HEK293 (cell line): ENCODE measurements at regions not wholly inside any gene's neighbourhood (a gene's known extent, or its start where the extent isn't known, plus 50 kb on each side); places are given as distances from the start of the nearest gene placed in this dataset.

Experiments used
- CTCF ChIA-PET: fragments of 350-600 bp; formaldehyde crosslinking; extraction: SDS; loops from one replicate; lab custom pipeline; 2021; ENCODE audit warnings: antibody characterized with exemption; lab: Yijun Ruan, JAX
- POLR2A ChIA-PET: fragments of 300-600 bp; formaldehyde crosslinking; extraction: SDS; loops from one replicate; lab custom pipeline; 2020; ENCODE audit warnings: antibody characterized with exemption, inconsistent platforms; lab: Yijun Ruan, JAX
- H3K27ac ChIP-seq: fragments of 200-500 bp; sonication (Bioruptor generic); 2 replicates; pipeline ENCODE4 v1.5.1; 2014; ENCODE audit warnings: low read depth, low read length, control low read depth, inconsistent platforms; ENCODE audit errors: extremely low read depth
- H3K36me3 ChIP-seq, 2 experiments: fragments of 200-500 bp in 1 of 2; sonication (Bioruptor generic) in 1 of 2; 1 replicate in 1 of 2; 2 replicates in 1 of 2; pipeline ENCODE4 v1.5.1; 2014 to 2017; ENCODE audit warnings: inconsistent platforms in 2 of 2, low read length in 2 of 2; ENCODE audit not compliant: control insufficient read depth in 2 of 2, insufficient read depth in 1 of 2
- H3K4me1 ChIP-seq: fragments of 200-500 bp; sonication (Bioruptor generic); 2 replicates; pipeline ENCODE4 v1.5.1; 2014; ENCODE audit warnings: mild to moderate bottlenecking, low read length, inconsistent platforms; ENCODE audit not compliant: control insufficient read depth, insufficient read depth
- H3K4me3 ChIP-seq: 2 replicates; pipeline ENCODE4 v1.5.1; 2011; ENCODE audit warnings: low read depth, mild to moderate bottlenecking, control low read depth, low read length, moderate library complexity
- H3K9me3 ChIP-seq: fragments of 200-500 bp; sonication (Bioruptor generic); 2 replicates; pipeline ENCODE4 v1.5.1; 2014; ENCODE audit warnings: low read depth, low read length, inconsistent platforms; ENCODE audit not compliant: control insufficient read depth, insufficient read depth
- BCL11A ChIP-seq: fragments of 450-650 bp; formaldehyde crosslinking; IDR thresholded peaks from 2 replicates; pipeline ENCODE4 v1.5.1; 2016; ENCODE audit warnings: low read depth, missing biosample characterization, missing genetic modification characterization
- HOXC10 ChIP-seq: sonication (generic); formaldehyde crosslinking; IDR thresholded peaks from 2 replicates; pipeline ENCODE4 v1.8.1; 2023; ENCODE audit warnings: mild to moderate bottlenecking, missing genetic modification reagents
- KLF10 ChIP-seq: fragments of 450-650 bp; IDR thresholded peaks from 2 replicates; pipeline ENCODE4 v1.5.1; 2018; ENCODE audit warnings: missing biosample characterization, mild to moderate bottlenecking, missing genetic modification characterization
- OVOL3 ChIP-seq: fragments of 450-650 bp; formaldehyde crosslinking; IDR thresholded peaks from 2 replicates; pipeline ENCODE4 v1.5.1; 2016; ENCODE audit warnings: missing biosample characterization, missing genetic modification characterization
- PRDM10 ChIP-seq: fragments of 450-650 bp; formaldehyde crosslinking; IDR thresholded peaks from 2 replicates; pipeline ENCODE4 v1.5.1; 2016; ENCODE audit warnings: missing biosample characterization, missing genetic modification characterization
- PRDM2 ChIP-seq: fragments of 450-650 bp; formaldehyde crosslinking; IDR thresholded peaks from 2 replicates; pipeline ENCODE4 v1.5.1; 2016; ENCODE audit warnings: missing biosample characterization, missing genetic modification characterization, borderline replicate concordance
- SCRT1 ChIP-seq: fragments of 450-650 bp; formaldehyde crosslinking; IDR thresholded peaks from 2 replicates; pipeline ENCODE4 v1.5.1; 2016; ENCODE audit warnings: missing biosample characterization, missing genetic modification characterization, borderline replicate concordance
- ZFP3 ChIP-seq: fragments of 450-650 bp; formaldehyde crosslinking; IDR thresholded peaks from 2 replicates; pipeline ENCODE4 v1.5.1; 2016; ENCODE audit warnings: low read depth, missing biosample characterization, missing genetic modification characterization
- ZNF16 ChIP-seq: fragments of 450-650 bp; formaldehyde crosslinking; IDR thresholded peaks from 2 replicates; pipeline ENCODE4 v1.5.1; 2016; ENCODE audit warnings: low read depth, missing biosample characterization, missing genetic modification characterization
- ZNF24 ChIP-seq: fragments of 450-650 bp; formaldehyde crosslinking; IDR thresholded peaks from 2 replicates; pipeline ENCODE4 v1.5.1; 2016; ENCODE audit warnings: missing biosample characterization, missing genetic modification characterization
- ZNF292 ChIP-seq: fragments of 450-650 bp; formaldehyde crosslinking; IDR thresholded peaks from 2 replicates; pipeline ENCODE4 v1.5.1; 2016; ENCODE audit warnings: low read depth, missing biosample characterization, missing genetic modification characterization, borderline replicate concordance
- ZNF394 ChIP-seq: fragments of 450-650 bp; formaldehyde crosslinking; IDR thresholded peaks from 2 replicates; pipeline ENCODE4 v1.5.1; 2016; ENCODE audit warnings: missing biosample characterization, missing genetic modification characterization, mild to moderate bottlenecking, moderate library complexity, borderline replicate concordance
- ZNF398 ChIP-seq: fragments of 450-650 bp; formaldehyde crosslinking; IDR thresholded peaks from 2 replicates; pipeline ENCODE4 v1.5.1; 2017; ENCODE audit warnings: missing biosample characterization, missing genetic modification characterization
- ZNF404 ChIP-seq: fragments of 450-650 bp; formaldehyde crosslinking; IDR thresholded peaks from 2 replicates; pipeline ENCODE4 v1.5.1; 2017; ENCODE audit warnings: missing biosample characterization, missing genetic modification characterization
- ZNF48 ChIP-seq: fragments of 450-650 bp; formaldehyde crosslinking; IDR thresholded peaks from 2 replicates; pipeline ENCODE4 v1.5.1; 2016; ENCODE audit warnings: missing biosample characterization, missing genetic modification characterization
- ZNF521 ChIP-seq: fragments of 450-650 bp; formaldehyde crosslinking; IDR thresholded peaks from 2 replicates; pipeline ENCODE4 v1.5.1; 2017; ENCODE audit warnings: missing biosample characterization, mild to moderate bottlenecking, missing genetic modification characterization
- ZNF548 ChIP-seq: fragments of 450-650 bp; formaldehyde crosslinking; IDR thresholded peaks from 2 replicates; pipeline ENCODE4 v1.5.1; 2016; ENCODE audit warnings: missing biosample characterization, missing genetic modification characterization
- ZNF654 ChIP-seq: fragments of 450-650 bp; formaldehyde crosslinking; IDR thresholded peaks from 2 replicates; pipeline ENCODE4 v1.5.1; 2016; ENCODE audit warnings: low read depth, missing biosample characterization, missing genetic modification characterization
- ZNF747 ChIP-seq: fragments of 450-650 bp; formaldehyde crosslinking; IDR thresholded peaks from 2 replicates; pipeline ENCODE4 v1.5.1; 2016; ENCODE audit warnings: missing biosample characterization, missing genetic modification characterization
- ZNF791 ChIP-seq: fragments of 450-650 bp; formaldehyde crosslinking; IDR thresholded peaks from 2 replicates; pipeline ENCODE4 v1.5.1; 2016; ENCODE audit warnings: missing biosample characterization, missing genetic modification characterization
- ZNF830 ChIP-seq: fragments of 450-650 bp; IDR thresholded peaks from 2 replicates; pipeline ENCODE4 v1.5.0; 2018; ENCODE audit warnings: missing biosample characterization, missing genetic modification characterization, low read depth, mild to moderate bottlenecking, moderate library complexity
- ZSCAN4 ChIP-seq: fragments of 450-650 bp; formaldehyde crosslinking; IDR thresholded peaks from 2 replicates; pipeline ENCODE4 v1.5.1; 2017; ENCODE audit warnings: missing biosample characterization, missing genetic modification characterization
- ZXDB ChIP-seq: fragments of 450-650 bp; formaldehyde crosslinking; IDR thresholded peaks from 2 replicates; pipeline ENCODE4 v1.5.1; 2016; ENCODE audit warnings: missing biosample characterization, missing genetic modification characterization

- CTCF ChIA-PET, result interaction anchor here (0.7 kb wide), 1 partner anchor 43 kb away, joined by 4 read pairs; no protein-coding TSS in a partner anchor
- POLR2A ChIA-PET, result no interaction called here
- Histone ChIP-seq H3K36me3 (no peaks in the 10 kb centered on the region), H3K4me3 (no peak overlapping the region), H3K4me1 (no peaks in the 10 kb centered on the region), H3K9me3 (no peaks in the 10 kb centered on the region), H3K27ac (no peak overlapping the region)
- TF ChIP-seq KLF10 (tag by site-specific recombination) (no peak), ZNF654 (tag by site-specific recombination) (no peak), ZNF548 (tag by site-specific recombination) (no peak), PRDM2 (tag by site-specific recombination) (no peak), ZNF24 (tag by site-specific recombination) (no peak), ZNF394 (no peak), SCRT1 (tag by site-specific recombination) (no peak), ZNF830 (tag by site-specific recombination) (no peak), ZNF747 (tag by site-specific recombination) (no peak), ZNF398 (tag by site-specific recombination) (no peak), HOXC10 (CRISPR knock-in tag) (no peak), ZXDB (tag by site-specific recombination) (no peak), ZNF16 (tag by site-specific recombination) (no peak), OVOL3 (tag by site-specific recombination) (no peak)
Measured at GRCh38 chrX:137151403-137151802, 117.6 kb upstream of the GPR101 start.

- POLR2A ChIA-PET, result no interaction called here
- Histone ChIP-seq H3K27ac (no peak overlapping the region), H3K9me3 (no peaks in the 10 kb centered on the region), H3K4me3 (no peak overlapping the region), H3K36me3 (no peaks in the 10 kb centered on the region)
- CTCF ChIA-PET, result no interaction called here
- TF ChIP-seq ZNF48 (tag by site-specific recombination) (no peak), ZSCAN4 (tag by site-specific recombination) (no peak), ZNF791 (tag by site-specific recombination) (no peak), ZNF521 (tag by site-specific recombination) (no peak), BCL11A (tag by site-specific recombination) (no peak), ZFP3 (no peak), ZNF292 (tag by site-specific recombination) (no peak), ZNF404 (no peak), PRDM10 (tag by site-specific recombination) (no peak)
- TF ChIP-seq, all 188 proteins: peak for 0
- H3K4me1 ChIP-seq, result no peaks in the 10 kb centered on the region
Measured at GRCh38 chrX:137143864-137144263, 110.1 kb upstream of the GPR101 start.
